ENCODE measurements at regions not wholly inside any gene's neighbourhood (a gene's known extent, or its start where the extent isn't known, plus 50 kb on each side); places are given as distances from the start of the nearest gene placed in this dataset.

GRCh38 chr7:32293833-32294232 is 196.3 kb downstream of the LSM5 start:
- TF ChIP-seq CTCF (IDR thresholded peaks at IDR 0.05), result no peak
- no peak for TF ChIP-seq RXRA (IDR thresholded peaks at IDR 0.05; ENCODE audit: borderline replicate concordance, low read depth)
- TF ChIP-seq RFX5 (IDR thresholded peaks at IDR 0.05; ENCODE audit: low read length), result no peak
- TF ChIP-seq FOXM1 (IDR thresholded peaks at IDR 0.05; ENCODE audit: low read depth), result no peak
- TF ChIP-seq USF1 (IDR thresholded peaks at IDR 0.05; ENCODE audit: borderline replicate concordance, low read depth), result no peak
- TF ChIP-seq GABPA (IDR thresholded peaks at IDR 0.05; ENCODE audit: low read depth), result no peak
- no peak for TF ChIP-seq NFIC (IDR thresholded peaks at IDR 0.05; ENCODE audit: borderline replicate concordance)
- no peak for TF ChIP-seq USF2 (IDR thresholded peaks at IDR 0.05; ENCODE audit: borderline replicate concordance, low read depth, low read length)

Data from SK-N-SH (cell line).